Heart left ventricle (tissue), 13 donors: ENCODE measurements at regions not wholly inside any gene's neighbourhood (a gene's known extent, or its start where the extent isn't known, plus 50 kb on each side); places are given as distances from the start of the nearest gene placed in this dataset.

Experiments used
- POLR2A ChIP-seq, 2 donors: fragments of 450-650 bp; IDR thresholded peaks; one replicate each; pipeline ENCODE4 v1.6.1; 2017; ENCODE audit warnings: antibody characterized with exemption in 2 of 2, mild to moderate bottlenecking in 2 of 2, moderate library complexity in 2 of 2
- TF ChIP-seq, protein P1 (sequence below), 12 donors: fragments of 200-600 bp; sonication (generic) in 4 of 12; IDR thresholded peaks; one replicate each; pipeline versions ENCODE4 v1.5.0 to v1.8.0; 2018 to 2022; ENCODE audit warnings: antibody characterized with exemption in 12 of 12, mild to moderate bottlenecking in 5 of 12
- donor health status: ischemic (EF 13 %, LVEDD 7.1; RV severe dilation, severe dysfunction).
- donor health status: DM: no; HTN: yes; CAD: no.
- donor health status: DM: no; HTN: no; CAD: no.
- donor health status: ischemic (EF 25% LVEDD 6.9; RV normal size, moderate dysfunction).
- donor health status: ischemic (EF 25% LVEDD 5.7; RV mildly dilated, moderate dysfunction).
- donor health status: ischemic (EF 35%, LVEDD 5.7; RV mildly dilated, moderate dysfunction).
- donor health status: nonischemic (EF 11% LVEDD 7.7; RV severe dilation, severe dysfunction).
- donor health status: DM: yes; HTN: yes; CAD: no.
- donor health status: PGD.
- donor health status: ischemic (EF 29% LVEDD 5.4; RV normal size, mild dysfunction).
- donor health status: nonischemic (EF 23%, LVEDD 6.1; RV moderate dilation, normal function).

DNA sequence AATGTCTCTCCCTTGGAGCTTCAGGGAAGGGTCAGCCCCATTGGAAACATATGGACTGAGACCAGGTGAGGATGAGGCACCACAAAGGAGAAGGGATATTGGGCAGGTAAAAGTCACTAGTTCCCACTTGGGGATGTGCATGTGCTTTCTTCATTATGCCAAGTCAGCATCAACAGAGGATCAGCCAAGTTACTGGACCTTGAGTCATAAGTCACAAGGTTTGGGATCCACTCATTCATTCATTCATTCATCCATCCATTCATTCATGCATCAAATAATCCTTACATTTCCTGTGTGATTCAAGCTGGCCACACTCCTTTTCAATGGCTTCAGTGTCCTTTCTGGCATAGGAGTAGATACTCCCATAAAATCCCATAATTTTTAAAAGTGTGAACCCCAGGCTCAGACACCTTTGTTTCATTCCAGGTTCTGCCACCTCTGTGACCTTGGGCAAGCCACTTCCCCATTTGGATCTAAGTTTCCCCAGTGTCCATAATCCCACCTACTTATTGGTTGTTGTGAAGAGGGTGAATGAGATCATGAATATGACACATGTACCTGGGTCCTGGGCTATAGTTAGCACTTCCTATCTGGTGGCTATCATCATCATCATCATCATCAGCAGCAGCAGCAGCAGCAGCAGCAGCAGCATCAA is 162.1 kb upstream of the LHX5 start:
- TF ChIP-seq, protein P1, sequence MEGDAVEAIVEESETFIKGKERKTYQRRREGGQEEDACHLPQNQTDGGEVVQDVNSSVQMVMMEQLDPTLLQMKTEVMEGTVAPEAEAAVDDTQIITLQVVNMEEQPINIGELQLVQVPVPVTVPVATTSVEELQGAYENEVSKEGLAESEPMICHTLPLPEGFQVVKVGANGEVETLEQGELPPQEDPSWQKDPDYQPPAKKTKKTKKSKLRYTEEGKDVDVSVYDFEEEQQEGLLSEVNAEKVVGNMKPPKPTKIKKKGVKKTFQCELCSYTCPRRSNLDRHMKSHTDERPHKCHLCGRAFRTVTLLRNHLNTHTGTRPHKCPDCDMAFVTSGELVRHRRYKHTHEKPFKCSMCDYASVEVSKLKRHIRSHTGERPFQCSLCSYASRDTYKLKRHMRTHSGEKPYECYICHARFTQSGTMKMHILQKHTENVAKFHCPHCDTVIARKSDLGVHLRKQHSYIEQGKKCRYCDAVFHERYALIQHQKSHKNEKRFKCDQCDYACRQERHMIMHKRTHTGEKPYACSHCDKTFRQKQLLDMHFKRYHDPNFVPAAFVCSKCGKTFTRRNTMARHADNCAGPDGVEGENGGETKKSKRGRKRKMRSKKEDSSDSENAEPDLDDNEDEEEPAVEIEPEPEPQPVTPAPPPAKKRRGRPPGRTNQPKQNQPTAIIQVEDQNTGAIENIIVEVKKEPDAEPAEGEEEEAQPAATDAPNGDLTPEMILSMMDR (IDR thresholded peaks at IDR 0.05) = no peak
- no peak for TF ChIP-seq POLR2A (IDR thresholded peaks at IDR 0.05)
